GM13977 (cell line): ENCODE measurements at regions not wholly inside any gene's neighbourhood (a gene's known extent, or its start where the extent isn't known, plus 50 kb on each side); places are given as distances from the start of the nearest gene placed in this dataset.

Experiments
- DNase-seq: peaks from one replicate; pipeline ENCODE4 v3.0.0; 2012; ENCODE audit warnings: low spot score
- in situ Hi-C: fragments of 300-500 bp; cut with MboI; formaldehyde crosslinking; loops from one replicate; pipeline ENCODE4 v1.12.0; 2022; ENCODE audit warnings: low sequenced_read_pairs, low pct_unique_long_range_greater_than_20kb, mixed read lengths, inconsistent platforms; ENCODE audit not compliant: unreplicated experiment
- TF ChIP-seq, protein P1 (sequence below): IDR thresholded peaks from 2 replicates; pipeline ENCODE4 v1.5.1; 2012; ENCODE audit warnings: mild to moderate bottlenecking, control low read depth; ENCODE audit not compliant: insufficient read depth; ENCODE audit errors: extremely low read depth, missing control alignments

GRCh38 chr2:156017341-156017885 lies 315.1 kb downstream of the NR4A2 start:
- no peak for DNase-seq
- TF ChIP-seq, protein P1, sequence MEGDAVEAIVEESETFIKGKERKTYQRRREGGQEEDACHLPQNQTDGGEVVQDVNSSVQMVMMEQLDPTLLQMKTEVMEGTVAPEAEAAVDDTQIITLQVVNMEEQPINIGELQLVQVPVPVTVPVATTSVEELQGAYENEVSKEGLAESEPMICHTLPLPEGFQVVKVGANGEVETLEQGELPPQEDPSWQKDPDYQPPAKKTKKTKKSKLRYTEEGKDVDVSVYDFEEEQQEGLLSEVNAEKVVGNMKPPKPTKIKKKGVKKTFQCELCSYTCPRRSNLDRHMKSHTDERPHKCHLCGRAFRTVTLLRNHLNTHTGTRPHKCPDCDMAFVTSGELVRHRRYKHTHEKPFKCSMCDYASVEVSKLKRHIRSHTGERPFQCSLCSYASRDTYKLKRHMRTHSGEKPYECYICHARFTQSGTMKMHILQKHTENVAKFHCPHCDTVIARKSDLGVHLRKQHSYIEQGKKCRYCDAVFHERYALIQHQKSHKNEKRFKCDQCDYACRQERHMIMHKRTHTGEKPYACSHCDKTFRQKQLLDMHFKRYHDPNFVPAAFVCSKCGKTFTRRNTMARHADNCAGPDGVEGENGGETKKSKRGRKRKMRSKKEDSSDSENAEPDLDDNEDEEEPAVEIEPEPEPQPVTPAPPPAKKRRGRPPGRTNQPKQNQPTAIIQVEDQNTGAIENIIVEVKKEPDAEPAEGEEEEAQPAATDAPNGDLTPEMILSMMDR: no peak
- in situ Hi-C loops: no loop called here

DNA sequence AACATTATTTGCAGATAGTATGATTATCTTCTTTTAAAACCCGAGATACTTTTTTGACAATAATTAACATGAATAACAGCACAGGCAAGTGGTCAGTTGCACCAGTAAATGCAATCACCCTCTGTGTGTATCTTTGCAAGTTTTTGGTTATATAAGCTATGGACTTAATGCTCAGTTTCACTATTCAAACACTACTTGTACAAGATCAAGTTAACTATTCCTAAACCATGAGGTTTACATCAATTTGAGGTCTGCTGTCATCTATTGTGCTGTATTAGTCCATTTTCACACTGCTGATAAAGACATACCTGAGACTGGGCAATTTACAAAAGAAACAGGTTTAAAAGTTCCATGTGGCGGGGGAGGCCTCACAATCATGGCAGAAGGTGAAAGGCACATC lies 323.2 kb downstream of the NR4A2 start:
- no peak for DNase-seq
- in situ Hi-C loops: no loop called here
- TF ChIP-seq, protein P1: no peak

- in situ Hi-C loops: no loop called here
- DNase-seq: no peak
- TF ChIP-seq, protein P1: no peak
Observed at GRCh38 chr2:156006721-156007618, 325.6 kb downstream of the NR4A2 start.

GRCh38 chr2:156005999-156006712 lies 326.4 kb downstream of the NR4A2 start:
- TF ChIP-seq, protein P1: no peak
- no peak for DNase-seq
- in situ Hi-C loops: no loop called here

- no peak for DNase-seq
- TF ChIP-seq, protein P1: no peak
- in situ Hi-C loops: no loop called here
Observed at GRCh38 chr2:156005531-156005930, 327.0 kb downstream of the NR4A2 start.

GRCh38 chr2:156004459-156004858 lies 328.1 kb downstream of the NR4A2 start:
- DNase-seq: no peak
- in situ Hi-C loops: no loop called here
- TF ChIP-seq, protein P1: no peak
